ELF-1 (cell line): ENCODE measurements at regions not wholly inside any gene's neighbourhood (a gene's known extent, or its start where the extent isn't known, plus 50 kb on each side); places are given as distances from the start of the nearest gene placed in this dataset.
A peak's percentile ranks its signal among the peaks of the same experiment; 100 is the strongest.

Experiments used
- DNase-seq: peaks from one replicate; pipeline ENCODE4 v3.0.0-alpha.2; 2016; ENCODE audit warnings: low read depth, low spot score

DNA sequence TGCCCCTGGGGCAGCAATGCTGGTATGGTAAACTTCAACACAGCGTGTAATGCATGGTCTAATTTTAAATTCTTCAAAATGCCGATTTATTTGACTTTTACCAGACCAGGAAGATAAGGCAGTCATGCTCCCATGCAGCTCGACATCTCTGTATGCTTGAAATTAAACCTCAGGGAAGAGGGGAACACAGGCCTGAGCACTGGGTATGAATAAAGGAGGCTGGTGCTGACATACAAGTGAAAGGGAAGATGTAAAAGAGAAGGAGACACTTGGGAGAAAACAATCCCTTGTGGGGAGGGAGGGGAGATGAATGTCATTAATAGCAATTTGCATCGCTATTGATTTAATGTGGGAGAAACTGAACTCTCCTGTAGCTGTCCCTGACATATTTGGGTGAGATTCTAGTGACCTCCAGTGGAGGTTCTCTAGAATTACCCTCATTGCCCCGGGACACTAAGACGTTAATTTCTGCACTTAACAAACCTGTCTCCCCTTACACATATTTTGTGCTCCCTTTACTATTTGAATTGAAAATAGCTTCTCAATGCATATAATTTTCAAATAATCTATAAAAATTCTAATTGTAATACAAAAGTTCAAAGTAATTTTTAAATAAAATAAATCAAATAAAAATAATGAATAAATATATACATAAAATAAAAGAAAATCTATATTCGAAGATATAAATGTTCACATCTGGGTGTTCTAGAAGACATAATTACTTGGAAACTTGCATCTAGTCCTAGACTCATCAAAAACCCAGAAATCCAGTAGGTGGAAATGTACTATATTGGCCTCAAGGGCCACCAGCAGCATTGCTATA, 283.1 kb downstream of the LMX1A start:
- DNase-seq: peak; percentile 54

DNA sequence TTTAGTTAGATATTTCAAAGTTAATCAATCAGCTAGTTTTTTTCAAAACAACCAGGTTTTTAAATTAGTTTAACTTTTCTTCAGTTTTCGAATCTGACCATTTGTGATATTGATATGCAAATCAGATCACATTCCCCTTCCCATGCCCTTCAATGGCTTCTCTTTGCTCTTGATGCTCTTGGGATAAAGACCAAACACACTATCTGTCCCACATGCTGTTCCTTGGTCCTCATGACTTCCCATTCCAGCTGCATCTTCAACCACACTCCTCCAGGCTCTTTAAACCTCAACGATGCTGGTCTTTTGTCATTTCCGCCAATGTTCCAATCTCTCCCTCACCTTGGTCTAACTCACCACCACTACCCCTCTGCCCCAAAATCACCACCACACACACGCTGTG, 285.8 kb downstream of the LMX1A start:
- no peak for DNase-seq

DNA sequence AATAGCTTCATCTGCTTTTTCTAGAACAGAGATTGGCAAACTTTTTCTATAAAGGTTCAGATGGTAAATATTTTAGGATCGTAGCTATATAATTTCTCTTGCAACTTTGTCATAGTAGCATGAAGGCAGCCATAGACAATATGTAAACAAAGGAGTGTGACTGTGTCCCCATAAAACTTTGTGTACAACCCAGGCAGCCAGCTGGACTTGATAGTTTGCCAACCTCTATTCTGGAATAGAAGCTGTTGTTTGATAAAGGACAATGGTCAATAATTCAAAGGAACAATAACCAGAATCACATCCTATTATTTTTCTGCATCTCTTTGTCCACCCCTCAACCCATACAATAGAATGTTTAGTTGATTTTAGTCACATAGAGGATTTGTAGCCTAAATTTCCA, 286.7 kb downstream of the LMX1A start:
- no peak for DNase-seq

DNA sequence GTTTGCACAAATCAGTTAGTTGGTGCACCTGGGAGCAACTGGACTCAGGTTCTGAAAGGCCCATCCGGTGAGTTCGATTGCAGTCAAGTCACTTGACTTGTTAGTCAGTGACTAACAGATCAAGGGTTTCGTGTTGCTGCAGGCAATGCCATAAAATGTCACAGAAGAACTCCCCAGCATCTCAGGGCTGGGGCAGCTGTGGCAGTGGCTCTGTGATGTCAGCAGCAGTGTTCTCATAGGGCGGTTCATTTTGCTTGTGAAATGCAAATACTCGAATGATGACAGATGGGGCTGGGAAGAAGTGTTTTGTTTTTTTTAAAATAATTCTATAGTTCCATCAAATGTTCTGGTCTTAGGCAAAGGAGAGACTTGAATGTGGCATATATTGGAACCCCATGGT, 287.8 kb downstream of the LMX1A start:
- no peak for DNase-seq

DNA sequence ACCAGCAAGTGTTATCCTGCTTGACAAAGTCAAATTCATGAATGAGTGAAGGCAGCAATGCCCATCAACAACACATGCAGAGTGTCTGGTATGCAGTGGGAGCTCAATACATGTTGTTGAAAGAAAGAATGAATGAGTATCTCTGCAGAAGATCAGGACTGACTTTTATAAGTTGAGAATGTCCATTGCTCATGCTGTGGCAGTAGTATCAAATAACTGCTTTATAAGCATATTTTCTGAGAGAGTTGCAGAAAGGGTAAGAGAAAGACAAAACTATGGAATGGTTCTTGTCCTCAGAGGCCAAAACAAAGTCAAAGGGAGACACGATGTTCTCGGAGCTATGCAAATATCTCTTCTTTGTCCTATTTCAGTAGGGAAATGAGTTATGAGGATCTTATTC, 288.7 kb downstream of the LMX1A start:
- DNase-seq: no peak

DNA sequence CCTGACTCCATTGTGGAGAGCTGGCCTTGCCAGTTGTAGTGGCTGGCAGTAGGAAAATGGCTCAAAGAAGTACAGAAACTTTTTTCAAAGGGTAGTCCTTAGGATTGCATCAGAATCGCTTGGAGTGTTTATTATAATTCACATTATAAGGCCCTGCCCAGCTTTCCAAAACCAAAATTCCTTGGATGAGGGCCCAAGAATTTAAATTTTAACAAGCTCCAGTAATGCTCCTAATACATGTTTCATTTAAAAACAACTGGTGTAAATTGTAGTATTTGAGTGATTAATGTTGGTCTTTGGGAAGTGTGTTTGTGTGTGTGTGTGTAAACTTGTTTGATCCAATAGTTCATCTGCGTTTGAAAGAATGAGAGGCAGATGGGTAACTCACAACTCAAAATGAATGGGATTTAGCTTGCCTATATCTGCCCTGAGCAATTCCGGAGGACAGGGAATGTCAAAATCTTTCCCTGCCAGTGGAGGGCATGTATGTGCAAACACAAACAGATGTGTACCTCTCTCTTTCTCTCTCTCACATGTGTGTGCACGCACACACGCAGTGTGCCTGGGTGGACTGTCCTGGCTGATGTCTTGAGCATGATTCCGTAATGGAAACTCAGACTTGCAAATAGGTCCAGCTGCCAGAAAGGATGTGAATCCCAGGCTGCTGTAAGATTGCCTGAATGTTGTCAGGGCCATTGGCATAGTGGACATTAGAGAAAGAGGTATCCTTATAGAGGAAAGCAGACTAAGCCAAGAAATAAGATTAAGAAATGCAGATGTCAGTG, 293.1 kb downstream of the LMX1A start:
- DNase-seq: no peak

DNA sequence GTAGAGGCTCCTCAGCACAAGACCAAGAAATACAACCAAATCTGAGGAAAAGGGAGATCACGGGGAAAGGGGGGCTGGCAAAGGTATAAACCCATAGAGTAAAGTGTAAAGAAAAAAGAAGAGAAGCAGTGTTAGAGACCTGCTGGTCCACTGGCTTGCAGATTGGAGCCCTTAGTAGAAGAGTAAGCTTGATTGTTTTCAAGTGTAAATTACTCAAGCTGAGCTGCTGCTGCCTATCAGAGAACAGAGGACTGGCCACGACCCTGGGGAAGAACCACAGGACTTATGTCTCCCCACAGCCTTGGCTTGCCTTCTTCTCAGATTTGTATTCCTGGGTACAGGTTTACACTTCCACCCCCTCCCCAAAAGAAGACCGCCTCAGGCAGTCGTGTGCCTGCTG, 294.2 kb downstream of the LMX1A start:
- DNase-seq: peak; percentile 33

DNA sequence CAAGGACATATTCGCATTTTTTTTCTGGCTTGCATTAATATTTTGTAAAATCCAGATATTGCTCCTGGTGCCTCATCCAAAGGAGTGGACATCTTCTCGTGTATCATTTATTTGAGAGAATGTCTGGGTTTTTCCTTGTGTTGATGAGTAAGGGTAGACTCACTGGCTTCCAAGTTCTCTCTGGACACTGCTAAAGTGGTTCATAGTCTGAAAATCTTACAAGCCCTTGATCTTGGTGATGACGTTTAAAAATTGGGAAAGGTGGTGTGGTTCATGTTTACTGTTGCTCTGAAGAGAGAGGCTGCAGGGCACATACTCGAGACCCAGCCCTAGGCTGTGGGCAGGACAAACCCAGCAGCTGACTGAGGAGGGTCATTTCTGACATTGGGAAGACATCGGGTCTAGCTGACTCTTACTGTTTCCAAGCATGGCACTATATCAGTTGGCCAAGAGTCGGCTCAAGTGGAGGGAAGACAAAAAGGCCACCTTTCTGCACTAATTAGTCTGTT, 296.2 kb downstream of the LMX1A start:
- DNase-seq: no peak

DNA sequence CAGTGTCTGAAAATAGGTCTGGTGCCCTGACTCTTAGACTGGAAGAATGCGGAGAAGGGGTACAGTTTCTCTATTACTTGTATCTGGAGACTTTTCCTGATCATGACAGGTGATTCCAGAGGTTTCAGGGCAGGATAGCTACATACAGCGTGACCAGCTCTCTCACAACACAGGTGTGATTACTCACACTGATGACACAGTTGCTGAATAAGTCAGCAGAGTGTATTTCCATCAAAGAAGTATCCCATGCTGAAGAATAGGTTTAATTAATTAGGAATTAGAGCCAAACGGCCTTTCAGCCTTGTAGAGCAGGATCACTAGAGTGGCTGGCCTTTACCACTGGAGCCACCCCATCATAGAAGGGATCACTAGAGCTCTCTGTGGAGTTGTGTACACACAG, 298.6 kb downstream of the LMX1A start:
- no peak for DNase-seq

DNA sequence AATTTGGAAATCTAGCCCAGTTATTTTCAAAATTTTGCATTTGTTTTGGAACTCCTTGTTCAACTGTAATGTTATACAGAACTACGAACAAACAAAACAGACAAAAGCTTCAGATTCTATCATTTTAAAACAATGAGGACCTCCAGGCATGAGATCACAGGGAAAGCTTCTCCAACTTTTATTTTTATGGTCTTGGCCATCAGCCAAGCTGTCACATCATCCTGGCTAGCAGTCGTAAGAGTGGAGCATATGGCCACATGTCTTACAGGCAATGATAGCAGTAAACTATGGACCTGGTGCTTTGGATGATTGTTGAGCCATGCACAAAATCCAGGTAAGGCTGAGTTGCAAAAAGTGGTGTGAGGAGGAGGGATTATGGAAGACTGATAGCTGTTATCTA, 299.6 kb downstream of the LMX1A start:
- DNase-seq: no peak

DNA sequence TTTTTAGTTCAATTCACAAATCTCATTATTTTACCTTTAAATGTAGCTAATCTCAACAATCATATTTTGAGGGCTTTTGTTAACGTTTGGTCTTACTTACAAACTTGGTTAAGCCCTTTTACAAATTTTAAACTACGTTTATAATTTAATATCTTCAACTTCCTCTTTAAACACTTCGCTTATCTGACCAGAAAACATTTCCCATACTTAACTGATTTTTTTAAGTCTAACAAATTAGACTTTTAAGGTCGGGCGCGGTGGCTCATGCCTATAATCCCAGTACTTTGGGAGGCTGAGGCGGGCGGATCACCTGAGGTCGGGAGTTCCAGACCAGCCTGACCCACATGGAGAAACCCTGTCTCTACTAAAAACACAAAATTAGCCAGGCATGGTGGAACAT, 300.9 kb downstream of the LMX1A start:
- no peak for DNase-seq

DNA sequence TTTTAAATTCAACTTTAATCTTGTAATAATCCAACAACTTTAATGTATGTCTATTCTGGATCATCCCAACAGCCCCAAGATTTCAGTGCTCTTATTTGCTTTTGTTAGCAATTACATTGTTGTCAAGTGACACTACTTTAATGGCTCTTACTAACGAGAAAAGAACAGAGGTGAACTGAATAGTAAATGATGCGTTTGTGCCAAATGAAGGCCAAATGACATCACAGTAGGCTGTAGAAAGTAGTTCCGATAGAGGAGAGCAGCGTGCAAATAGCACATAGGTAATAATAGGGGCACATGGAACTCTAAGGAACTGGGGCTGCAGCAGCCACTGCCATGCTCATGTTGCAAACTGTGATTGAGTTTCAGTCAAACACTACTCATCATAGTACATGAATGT, 301.9 kb downstream of the LMX1A start:
- no peak for DNase-seq

DNA sequence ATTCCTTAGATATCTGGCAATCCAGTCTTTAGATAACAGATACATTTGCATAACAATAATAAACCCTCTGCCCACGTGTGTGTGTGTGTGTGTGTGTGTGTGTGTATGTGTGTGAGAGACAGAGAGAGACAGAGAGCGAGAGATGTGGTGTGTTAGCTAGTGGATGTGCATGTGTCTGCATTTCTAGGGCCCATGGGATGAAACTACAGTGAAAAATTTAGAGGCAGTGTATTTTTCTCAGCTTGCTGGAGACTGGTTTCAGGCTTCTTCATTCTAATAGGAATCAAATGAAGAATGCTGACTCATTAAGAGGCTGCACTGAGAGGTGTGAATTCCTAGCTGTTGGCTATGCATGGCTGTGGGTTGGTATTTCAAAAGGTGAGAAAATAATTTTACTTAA, 303.2 kb downstream of the LMX1A start:
- peak; percentile 33 for DNase-seq

DNA sequence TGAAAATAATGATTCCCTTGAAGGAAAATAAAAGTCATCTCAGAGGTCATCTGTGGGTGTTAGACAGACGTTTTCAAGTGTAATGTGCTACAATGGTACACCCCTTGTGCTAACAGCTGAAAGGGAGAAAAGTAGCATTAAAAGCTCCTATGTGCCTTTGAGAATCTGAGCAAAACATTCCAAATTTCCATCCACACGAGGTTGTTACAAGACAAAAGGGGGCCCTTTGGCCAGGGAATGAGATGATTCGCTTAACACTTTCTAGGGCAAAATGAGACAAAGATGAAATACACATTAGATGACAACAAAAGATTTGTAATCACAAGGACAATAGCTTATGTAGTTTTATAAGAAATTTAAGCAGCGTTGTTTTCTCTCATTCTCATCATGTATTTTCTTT, 303.6 kb downstream of the LMX1A start:
- DNase-seq: no peak

DNA sequence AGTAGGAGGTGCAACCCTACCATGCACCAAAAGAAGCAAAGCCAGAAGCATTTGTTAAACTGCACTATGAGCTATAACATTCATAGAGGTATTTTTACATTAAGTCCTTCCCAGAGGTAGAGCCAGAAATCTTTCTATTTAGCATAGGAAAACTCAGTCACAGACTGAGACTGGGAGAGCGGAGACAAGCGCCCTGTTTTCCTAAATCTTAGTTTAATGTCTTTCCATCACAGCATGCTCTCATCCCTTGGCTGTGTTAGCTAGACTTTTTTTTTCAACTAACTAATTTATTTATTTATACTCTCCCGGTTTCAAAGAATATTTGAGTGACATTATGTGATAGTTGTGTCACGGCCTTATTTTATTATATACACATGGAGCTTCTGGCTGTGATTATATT, 304.1 kb downstream of the LMX1A start:
- no peak for DNase-seq

DNA sequence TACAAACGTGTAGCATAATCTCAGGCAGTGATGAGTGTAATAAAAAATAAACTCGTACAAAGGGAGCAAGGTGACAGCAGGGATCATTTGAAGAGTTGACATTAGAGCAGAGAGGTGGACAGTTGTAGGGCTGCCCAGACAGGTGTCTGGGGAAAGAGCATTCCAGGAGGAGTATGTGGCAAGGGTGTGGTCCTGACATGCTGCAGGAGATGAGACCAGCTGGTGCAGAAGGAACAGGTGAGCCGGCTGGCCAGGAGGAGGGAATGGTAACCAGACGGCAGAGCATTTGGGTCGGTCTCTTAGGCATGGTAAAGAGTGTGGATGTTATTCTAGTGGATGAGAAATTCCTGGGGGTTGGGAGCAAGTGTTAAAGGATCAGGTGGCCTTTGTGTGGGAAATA, 306.3 kb downstream of the LMX1A start:
- DNase-seq: no peak

DNA sequence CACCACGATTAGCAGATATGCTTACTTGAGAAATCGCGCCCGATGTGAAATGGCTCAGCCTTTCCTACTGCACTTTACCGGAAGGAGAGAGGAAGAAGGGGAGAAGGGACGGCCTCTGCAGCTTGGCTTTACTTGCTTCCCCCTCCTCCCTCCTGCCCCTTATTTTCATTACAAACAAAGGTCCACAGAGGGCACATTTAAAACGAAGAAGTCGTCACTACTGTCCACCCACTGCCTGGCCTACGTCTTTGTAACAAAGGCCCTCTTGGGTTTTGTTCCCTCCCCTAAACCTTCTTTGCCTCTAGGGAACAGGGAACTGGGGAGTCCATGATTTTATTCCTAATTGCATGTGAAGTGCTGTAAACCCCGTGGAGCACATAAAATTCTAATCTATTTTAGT, 308.5 kb downstream of the LMX1A start:
- DNase-seq: peak; percentile 27

DNA sequence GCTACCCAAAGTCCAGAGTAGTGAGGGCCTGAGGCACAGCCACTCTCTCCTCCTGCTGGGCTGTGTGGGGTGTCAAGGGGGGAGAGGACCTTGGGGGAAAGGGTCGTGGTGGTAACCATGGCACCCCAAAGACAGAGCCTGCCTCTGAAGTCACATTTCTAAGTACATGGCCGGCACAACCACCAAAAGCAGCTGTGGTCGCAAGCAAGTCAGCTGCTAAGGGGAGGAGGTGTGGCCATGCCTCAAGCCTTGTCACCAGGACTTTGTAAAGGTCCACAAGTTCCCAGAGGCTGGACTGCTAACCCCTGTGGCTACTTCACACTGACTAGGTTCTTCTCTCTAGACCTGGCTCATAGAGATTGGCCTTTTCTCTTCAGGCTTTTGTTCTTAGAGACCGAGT, 310.6 kb downstream of the LMX1A start:
- DNase-seq: no peak

DNA sequence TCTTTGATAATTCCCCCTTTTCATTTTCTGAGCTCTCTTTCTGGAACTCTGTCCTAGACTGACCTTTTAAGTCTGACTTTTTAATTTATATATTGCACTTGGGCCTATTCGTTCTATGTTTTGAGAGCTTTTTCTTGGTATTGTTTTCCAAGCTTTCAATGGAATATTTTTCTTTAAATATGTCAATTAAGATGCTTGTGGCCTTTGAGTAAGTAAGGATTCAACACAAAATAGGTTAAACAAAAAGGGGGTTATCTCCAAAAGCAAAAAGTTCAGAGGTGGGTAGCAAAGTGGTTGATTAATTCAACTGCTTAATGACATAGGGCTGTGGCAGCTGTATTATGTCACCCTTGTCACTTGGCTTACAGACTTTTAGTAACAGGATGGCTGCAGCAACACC, 315.9 kb downstream of the LMX1A start:
- DNase-seq: no peak

DNA sequence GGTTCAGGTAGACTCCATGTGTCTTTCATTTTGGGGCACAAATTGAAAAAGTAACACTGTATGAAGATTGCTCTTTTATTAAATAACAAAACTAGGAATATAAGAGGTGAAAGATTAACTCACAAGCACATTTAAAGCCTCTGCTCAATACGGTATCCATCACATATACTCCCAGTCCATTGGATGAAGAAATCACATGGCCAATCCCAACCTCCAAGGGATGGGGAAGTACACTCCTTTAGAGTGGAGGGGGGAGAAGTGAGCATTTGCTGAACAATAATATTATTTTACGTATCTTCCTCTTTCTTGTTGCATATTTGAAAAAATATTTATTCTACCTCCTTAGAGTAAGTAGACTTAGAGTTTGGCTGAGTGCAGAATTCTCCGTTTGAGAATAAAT, 316.5 kb downstream of the LMX1A start:
- DNase-seq: no peak

DNA sequence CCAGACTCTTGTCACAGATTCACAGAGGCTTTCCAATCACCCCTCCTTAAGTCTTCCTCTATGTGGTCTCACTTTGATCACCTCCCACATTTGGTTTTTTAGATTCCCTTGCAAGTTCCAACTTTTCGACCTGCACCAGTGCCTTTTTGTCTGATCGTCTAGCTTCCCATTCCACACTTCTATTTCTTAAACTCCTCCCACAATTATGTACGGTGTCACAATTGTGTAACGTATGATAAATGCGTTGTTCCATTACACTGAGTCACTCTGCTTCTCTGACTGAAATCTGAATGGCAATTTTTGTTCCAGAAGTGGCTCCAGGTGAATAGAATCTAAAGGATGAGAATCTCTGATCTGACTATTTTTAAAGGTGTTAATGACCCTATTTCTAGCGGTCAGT, 320.1 kb downstream of the LMX1A start:
- no peak for DNase-seq

DNA sequence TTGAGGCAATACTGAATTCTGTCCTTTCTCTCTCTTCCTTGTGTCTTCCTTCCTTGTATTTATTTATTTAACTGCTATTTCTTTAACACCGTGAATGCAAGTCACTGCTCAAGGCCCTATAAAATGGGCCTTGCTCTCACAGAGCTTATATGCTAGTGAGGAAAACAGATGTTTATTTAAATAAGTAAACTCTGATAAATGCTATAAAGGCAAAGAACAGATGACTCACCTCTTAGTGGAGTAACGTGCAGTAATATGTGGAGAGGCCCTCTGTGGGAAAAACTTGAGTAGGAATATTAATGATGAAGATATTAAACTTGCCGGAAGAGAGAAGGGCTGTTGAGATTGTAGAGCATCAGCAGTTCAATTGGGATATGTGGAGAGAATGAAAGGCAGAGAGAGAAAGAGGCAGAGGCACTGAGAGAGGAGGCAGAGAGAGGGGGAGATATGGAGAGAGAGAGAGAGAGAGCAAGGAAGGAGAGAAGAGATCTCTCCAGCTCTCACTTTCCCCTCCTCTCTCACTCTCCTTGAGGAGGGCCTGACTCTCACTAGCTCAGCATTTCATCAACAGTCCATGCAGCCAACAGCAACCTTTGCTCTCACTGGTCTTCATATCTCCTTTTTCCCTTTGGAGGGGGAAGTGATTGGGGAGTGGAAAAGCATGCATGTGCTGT, 322.2 kb downstream of the LMX1A start:
- no peak for DNase-seq
